ENCODE measurements at regions not wholly inside any gene's neighbourhood (a gene's known extent, or its start where the extent isn't known, plus 50 kb on each side); places are given as distances from the start of the nearest gene placed in this dataset.

- TF ChIP-seq CTCF (IDR thresholded peaks at IDR 0.05) (no peak), POLR2A (IDR thresholded peaks at IDR 0.05) (no peak)
Observed at GRCh38 chr2:4416431-4416830, 713.1 kb downstream of the DCDC2C start.

Data from lower leg skin (tissue), 3 donors.